Activated CD4-positive, alpha-beta T cell treated with anti-CD3 and anti-CD28 coated beads for 24 hours (primary cell): ENCODE measurements at regions not wholly inside any gene's neighbourhood (a gene's known extent, or its start where the extent isn't known, plus 50 kb on each side); places are given as distances from the start of the nearest gene placed in this dataset.
"Not testable (repeated sequence)": the region's sequence is repeated elsewhere in the genome, so short reads cannot be mapped to it uniquely, and the experiment has no call there.

ENCODE experiments used
- DNase-seq, 2 donors: peaks; one replicate each; pipeline ENCODE4 v3.0.0-alpha.2; 2020; ENCODE audit warnings: low read depth in 2 of 2

DNA sequence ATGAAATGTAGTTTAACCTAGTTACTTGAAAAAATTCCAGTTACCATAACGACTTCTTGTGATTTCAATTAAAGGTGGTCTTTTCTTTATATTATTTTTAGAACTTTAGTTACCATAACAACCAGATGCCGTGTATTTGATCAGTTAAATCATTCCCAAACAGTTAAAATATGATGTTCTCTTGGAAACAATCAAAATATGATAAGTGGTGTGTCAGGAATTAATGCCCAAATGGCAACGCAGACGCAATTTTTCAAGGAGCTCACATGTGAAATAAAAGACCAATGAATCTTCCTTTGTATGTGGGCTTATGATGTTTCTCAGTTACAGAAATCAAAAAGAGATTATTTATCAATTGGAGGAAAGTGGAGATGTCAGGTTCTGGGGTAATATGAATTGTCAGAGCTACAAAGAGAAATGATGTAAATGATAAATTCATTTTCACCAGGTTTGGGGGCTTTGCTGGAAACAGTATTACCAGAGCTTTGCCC is 189.1 kb upstream of the PARD3B start:
- DNase-seq = no peak

DNA sequence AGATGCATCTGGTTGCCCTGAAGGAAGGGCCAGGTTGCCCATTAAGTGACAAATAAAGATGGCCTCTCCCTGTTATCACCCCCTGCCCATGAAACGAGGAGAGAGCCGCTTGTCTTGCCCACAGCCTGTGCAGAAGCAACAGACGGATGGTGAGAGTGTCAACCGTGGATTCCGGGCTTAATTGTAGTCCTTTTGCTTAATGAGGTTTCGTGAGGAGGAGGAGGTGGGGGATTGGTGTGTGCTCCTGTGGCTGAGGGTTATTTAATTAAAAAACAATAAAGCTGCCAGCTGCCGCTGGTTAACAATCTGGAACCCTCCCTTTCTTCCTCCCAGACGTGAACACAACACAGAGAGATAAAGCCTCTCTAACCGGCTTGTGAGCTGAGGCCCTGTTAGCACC is 188.0 kb upstream of the PARD3B start:
- no peak for DNase-seq

DNA sequence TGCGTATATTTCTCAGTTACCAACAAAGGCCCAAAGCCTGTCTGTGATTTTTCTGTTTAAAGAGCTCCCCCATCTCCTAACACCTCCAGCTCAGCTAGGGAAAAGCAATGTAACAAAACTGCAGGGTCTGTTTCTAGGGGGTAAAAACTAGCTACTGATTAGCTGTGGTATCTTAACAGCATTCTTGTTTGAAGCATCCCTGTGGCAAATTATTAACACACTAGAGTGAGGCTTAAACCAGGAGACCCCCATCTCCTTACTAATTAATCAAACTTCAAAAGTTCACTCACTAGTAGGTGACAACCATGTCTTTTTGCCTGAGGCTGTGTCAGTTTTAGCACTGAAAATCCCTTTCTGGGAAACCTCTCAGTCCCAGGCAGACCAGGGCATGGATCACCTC is 186.2 kb upstream of the PARD3B start:
- no peak for DNase-seq

DNA sequence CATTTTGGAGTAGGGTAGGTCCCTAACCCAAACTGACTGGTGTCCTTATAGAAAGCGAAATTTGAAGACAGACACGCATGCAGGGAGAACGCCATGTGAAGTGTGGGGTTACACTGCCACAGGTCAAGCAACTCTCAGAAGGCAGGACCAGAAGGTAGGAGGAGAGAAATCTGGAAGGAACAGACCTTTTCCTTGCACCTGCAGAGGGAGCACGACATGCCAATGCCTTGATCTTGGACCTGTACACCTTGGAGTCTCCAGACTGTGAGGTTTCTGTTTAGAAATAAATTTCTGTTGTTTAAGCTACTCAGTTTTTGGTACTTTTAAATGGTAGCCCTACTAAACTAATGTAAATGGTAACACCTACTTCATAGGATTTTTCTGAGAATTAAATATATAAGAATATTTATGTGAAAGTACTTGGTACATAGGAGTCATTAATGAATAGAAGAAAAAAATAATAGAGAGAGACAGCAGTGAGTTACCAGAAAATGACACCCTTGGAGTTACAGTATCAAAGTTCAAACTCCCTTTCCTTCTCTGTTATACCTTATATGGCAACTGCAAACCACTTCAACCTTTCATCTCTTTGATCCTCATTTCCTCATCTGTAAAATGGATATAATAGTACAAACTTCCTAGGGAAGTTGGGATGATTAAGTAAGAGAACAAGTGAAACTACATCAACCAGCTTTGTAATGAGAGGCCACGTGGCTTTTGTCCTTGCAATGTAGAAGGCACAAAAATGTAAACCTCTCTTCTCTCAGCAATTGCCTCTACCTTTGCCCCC is 184.9 kb upstream of the PARD3B start:
- DNase-seq = no peak

DNA sequence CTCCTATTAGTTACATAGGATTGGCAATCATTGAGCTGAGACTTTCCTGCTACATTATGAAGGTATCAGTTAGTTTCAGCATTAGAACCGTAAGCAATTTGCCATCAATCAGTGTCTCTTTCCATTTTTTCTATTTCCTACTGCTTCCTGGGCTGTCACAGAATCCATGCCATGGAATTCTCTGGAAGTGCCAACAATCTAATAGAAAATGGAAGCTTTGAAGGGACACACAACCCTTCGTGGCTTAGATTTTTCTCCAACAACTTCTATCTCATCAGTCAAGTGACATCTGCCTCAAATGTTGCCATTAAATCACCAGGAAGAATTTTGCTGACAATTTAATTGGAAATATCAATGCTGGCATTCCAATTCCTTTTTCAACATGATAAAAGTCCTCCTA is 183.5 kb upstream of the PARD3B start:
- no peak for DNase-seq

DNA sequence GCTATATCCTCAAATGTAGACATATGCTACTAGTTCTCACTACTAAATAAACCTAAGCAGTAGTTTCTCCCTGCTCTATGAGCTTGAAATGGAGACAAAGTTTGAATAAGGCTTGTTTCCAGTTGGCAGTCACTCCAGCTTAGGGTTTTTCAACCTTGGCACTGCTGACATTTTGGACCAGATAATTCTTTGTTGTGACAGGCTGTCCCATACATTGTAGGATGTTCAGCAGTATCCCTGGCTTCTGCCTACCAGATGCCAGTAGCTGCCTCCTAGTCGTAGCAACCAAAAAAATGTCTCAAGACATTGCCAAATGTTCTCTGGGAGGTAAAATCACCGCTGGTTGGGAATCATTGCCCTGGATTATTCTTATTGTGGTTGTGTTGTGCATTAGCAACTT is 182.7 kb upstream of the PARD3B start:
- DNase-seq = no peak

DNA sequence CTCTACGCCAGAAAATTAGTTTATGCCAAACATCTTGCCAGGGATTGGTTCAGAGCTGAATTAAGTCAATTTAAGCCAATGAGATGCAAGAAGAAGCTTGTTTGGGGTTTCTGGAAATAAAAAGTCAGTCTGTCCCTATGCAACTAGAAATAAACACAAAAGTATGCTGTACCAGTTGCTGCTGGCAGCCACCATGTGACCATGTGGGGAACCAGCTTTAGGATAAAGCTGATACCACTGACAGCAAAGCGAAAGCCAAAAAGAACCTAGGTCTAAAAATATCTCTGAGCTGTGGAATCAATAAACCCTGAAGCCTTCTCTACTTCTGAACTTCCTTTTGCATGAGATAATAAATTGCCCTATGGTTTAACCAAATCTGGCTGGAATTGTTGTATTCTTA is 181.8 kb upstream of the PARD3B start:
- no peak for DNase-seq

DNA sequence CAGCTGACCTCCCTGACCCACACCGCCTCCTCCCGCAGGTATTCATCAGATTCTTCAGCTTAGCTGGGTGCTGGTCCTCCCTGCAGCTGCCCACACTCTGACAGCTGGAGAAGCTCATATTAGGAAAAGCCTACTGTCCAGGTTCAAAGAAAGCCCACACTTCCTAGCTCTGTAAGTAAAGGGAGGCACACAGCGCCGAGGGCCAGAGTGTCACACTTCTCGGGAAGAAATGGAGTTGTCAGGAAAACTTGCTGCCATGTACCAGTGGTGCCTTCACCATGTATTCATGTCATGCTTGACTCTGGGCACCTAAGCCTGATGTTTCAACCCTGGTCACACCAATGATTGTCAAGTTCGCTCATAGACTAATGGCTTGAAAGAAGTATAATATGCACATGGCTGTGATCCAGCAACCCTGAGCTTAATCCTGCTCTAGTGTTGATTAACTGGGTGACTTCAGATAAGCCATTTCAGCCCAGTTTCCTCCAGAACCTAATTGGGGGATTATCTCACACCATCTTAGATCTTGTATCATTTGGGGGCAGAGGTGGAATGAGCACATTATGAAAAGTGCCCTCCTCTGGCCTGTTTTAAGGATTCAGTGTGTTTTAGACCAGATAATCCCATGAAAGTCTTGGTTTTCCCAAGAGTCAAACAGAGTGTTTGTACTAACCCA is 180.3 kb upstream of the PARD3B start:
- no peak for DNase-seq

DNA sequence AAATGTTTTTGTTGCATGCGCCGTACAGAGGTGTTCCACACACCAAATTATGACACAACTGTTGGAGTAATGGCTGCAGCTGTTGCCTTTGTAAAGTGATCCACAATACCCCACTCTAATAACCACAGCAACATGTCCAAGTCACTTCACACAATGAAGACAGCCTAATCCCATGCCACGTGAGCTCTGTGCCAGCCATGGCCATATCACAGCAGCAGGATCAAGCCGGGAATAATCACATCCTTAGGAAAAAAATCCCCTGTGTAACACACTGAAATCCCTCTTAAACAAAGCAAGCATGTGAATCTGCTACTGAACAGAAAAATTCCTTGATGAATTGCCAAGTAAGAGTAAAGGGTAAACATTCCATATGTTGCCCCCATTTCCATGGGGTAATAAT is 179.5 kb upstream of the PARD3B start:
- no peak for DNase-seq

DNA sequence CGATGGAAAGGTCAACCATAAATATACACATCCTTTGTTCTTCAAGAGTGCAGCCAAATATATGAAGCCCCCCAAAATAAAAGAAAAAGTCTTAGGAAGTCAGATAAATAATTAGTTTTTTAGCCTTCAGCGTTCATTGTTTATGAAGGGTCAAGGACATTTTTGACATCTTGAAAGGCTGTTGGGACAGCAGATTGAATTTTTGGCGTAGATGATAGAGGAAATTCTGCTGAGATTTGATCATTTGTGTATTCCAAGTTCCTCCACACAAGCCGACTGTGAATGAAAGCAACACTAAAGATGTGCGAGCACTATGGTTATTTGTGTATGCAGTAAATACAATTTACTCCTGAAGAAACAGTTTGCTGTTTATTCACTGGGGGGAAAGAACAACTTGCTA is 177.8 kb upstream of the PARD3B start:
- DNase-seq = no peak

DNA sequence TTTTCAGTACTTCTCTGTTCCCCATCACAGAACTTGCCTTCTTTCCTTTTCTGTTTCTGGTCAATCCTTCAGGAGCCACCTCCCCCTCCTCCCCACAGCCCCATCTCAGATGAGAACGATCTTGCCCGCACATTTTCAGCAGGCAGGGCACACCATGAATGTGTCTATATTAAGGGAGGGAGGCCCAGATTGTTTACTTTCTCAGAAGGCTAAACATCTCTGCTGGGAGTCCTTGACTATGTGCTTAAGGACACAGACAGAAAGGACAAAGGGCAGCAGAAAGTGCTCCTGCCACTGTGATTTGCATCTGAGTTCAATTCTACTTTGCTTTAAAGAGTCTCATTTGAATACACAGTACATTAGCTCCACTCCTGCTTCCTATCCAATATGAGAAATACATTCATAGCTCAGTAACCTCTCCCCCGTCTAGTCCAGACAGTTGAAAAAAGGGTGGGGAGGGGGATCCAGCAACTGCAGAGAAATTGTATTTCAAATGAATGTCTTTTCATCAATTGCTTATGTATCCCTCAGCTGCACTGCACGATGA is 175.0 kb upstream of the PARD3B start:
- DNase-seq = no peak

DNA sequence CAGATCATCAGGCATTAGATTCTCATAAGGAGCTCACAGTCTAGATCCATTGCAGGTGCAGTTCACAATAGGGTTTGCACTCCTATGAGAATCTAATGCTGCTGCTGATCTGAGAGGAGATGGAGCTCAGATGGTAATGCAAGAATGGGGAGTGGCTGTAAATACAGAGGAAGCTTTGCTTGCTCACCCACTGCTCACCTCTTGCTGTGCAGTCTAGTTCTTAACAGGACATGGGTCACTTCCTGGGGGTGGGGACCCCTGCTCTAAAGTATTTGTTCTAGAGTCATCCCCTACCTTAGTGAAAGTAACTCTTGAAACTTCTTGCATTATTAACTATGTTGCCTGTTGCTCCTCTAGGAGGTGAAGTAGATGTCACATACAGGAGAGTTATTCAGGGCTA is 171.3 kb upstream of the PARD3B start:
- no peak for DNase-seq

DNA sequence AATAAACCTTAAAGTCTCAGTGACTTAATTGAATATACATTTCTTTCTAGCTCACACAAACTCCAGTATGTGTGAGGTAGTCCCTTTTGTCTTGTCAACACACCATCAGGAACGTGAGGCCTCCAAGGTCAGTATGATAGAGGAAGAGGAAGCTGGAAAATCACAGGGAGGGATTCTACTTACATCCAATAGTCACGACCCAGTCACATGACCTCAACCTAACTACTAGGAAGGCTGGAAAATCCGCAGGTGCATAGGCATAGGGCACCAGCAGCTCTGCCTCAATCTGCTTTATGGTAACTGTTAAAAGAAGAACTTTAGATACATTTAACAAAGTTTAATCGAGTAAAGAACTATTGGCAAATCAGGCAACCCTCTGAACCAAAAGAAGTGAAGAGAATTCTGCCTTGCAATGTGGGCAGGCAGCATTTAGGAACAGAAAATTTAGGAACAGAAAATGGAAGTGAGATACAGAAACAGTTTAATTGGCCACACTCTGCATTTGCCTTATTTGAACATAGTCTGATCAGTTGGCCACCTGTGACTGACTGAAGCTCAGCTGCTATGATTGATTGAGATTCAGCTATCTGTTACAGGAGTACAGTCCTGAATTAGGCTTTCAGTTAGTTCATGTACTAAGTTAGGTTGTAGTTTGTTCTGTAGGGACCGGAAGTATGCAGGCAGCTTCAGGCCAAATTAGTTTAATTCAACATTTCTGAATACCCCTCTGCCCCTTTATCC is 165.0 kb upstream of the PARD3B start:
- DNase-seq = no peak

DNA sequence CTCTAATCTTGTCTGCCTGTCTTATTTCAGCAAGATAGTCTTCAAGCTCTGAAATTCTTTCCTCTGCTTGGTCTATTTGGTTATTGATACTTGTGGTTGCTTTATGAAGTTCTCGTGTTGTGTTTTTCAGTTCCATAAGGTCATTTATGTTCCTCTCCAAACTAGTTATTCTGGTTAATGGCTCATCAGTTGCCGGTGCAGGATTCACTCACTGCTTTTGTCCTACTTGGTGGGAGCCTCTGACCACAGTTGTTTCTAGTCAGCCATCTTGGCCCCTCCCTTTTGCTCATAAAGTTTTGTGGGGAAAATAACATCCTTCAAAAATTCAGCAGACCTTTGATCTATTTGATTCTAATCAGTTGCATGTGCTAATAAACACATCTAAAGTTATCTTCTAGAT is 158.6 kb upstream of the PARD3B start:
- no peak for DNase-seq

DNA sequence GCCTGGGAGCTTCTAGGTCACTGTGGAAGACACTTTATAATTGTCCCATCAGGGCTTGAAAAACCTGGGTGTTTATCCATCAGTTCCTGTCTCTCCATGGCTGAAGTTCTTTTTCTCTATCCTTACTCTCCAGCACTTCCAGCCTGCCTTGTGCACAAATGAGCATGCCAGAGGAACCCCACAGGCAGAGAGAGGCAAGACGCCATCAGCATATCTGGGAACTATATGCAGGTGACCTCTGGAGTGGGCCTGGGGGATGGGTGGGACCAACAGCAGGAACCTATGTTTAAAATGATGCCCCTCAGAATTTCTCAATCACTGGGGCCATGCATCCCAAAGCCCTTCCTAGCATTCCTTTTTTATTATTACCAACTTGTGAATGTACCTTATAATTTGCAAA is 156.2 kb upstream of the PARD3B start:
- no peak for DNase-seq

DNA sequence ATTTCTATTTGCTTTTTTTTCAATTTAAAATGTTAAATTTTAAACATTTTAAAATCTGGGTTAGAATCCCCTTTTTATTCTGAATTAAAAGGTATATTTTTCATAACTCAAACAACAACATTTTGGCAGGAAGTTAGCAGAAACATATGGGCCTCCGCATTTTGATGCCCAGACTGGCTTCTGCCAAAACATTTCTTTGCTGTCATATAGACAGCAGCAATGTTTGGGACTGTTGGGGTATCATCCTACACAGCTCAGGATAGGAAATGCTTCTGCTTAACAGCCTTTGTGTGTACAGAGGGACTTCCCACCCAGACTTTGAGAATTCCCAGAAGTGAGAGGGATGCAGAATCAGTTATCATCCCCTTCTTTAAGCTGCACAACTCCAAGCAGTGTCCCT is 155.4 kb upstream of the PARD3B start:
- DNase-seq = no peak

DNA sequence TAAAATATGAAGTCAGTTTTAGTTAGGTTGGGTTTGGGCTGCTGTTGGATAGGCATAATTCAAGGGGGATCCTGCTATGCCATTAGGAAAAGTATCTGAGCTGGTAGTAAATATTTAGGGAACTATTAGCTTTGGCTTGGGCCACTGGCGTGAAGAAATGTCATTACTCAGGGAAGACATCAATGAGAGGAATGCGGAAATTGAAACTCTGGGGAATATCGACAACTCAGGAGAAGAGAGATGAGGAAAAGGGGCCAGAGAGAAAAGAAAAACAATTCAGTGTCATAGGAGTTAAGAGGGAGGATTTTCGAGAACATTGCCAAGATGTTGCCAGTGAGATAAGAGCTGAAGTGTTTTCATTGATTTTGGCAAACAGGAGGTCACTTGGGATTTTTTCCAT is 149.7 kb upstream of the PARD3B start:
- DNase-seq = no peak

DNA sequence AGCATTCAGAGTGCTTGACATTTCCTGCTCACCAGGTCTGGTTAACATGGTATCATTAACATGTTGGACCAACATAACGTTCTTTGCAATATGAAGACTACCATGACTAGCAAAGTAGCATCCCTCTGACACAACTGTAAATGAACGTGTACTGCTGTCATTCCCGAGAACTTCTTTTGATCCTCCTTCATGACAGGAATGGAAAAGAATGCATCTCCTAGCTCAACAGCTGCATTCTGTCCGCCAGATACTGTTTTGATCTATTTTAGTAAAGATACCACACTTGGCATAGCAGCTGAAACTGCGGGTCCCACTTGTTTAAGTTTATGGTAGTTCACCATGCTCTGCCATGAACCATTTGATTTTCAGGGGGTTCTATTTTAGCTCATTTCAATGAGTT is 144.2 kb upstream of the PARD3B start:
- no peak for DNase-seq

DNA sequence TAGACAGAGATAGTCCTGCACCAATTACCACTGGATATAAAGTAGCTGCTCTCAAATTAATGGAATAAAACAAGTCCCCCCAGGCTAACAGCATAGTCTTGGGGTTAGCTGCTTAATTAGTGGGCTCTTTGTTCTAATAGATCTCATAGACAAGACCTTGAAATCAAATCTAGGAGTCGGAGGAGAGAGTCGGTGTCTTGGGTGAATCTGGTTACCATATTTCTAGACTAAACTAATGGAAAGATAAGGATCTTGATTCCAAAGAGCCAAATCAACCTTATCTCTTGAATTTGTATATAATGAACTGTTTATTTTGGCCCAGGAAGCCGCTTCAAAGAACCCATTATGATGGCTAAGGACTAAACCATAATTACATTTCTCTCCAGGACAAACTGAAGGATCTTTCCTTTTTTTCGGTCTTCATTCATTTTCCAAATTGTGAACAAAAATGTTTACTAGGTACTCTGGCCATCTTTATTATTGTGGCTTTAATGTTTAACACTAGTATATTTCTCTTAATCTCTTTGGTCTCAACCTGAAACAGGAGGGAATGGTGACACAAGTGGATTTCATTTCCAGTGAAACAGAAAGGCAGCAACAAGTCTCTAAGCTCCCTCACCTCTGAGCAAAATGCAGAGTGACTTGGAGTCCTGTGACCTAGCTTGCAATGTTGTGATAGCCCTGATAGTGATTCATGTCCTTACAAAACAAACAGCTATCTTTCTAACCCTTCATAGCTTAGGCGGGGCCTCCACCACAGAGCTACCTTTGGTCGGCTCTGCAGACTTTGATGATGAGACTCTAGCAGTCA is 137.9 kb upstream of the PARD3B start:
- DNase-seq = no peak

DNA sequence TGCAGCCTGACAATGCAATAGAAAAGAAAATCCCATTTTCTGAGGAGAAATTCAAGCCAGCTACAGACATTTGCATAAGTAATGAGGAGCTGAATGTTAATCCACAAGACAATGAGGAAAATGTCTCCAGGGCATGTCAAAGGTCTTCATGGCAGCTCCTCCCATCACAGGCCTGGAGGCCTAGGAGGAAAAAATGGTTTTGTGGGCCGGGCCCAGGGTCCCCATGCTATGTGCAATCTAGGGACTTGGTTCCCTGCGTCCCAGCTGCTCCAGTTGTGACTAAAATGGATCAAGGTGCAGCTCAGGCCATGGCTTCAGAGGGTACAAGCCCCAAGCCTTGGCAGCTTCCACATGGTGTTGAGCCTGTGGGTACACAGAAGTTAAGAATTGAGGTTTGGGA is 132.5 kb upstream of the PARD3B start:
- DNase-seq = not testable (repeated sequence)

DNA sequence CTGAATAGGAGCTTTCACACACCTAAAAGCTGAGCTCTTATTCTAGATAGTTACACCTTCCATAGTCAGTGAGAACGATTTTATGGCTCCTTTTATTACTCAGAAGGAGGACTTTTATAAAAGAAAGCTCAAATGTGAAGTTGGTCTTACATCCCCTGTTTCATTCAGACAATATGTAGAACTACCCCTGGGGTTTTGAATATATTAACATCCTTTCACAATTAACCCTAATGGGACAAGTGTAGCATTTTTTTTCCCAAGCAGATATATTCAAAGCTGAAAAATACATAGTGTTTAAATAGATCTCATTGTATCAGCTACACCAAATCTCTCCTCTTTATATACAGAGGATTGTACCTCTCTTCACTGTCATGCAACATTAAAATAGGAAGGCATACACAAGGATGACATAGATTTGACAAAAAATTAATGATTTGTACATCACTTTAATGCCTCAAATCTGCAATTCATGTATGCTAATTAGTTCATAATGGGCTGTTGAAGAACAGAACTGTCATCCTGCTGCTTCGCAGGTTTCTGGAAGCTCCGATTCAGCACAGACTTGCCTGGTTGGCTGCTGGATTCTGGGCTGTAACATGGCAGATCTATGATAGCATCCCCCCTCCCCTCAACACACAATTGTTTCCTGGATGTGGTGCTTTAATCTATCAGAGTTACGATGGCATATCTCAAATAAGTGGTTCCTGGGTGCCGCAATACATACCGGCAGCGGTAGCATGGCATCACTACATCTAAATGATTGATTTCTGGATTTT is 129.7 kb upstream of the PARD3B start:
- DNase-seq = no peak
